ENCODE measurements at regions not wholly inside any gene's neighbourhood (a gene's known extent, or its start where the extent isn't known, plus 50 kb on each side); places are given as distances from the start of the nearest gene placed in this dataset.

DNA sequence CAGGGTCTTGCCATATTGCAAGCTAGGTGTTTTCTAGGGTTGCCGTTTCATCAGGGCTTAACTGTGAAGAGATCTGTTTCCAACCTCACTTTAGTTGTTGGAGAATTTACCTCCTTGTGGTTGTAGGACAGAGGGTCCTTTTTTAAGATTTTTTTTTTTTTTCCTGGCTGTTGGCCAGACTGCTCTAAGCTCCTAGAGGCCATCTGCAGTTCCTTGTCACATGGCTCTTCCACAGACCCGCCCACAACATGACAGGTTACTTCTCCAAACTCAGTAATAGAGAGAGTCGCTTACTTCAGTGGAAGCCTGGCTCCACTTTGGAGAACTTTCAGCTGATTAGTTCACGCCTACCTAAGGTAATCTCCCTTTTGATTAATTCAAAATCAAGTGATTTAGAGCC lies 543.7 kb downstream of the DMRTA1 start:
- intact Hi-C loops (cut with DNase I): no loop called here
- Histone ChIP-seq H3K36me3 (no peaks in the 10 kb centered on the region), H3K27ac (no peak overlapping the region), H3K4me1 (no peaks in the 10 kb centered on the region), H3K9me3 (no peaks in the 10 kb centered on the region), H3K4me3 (no peak overlapping the region), H3K27me3 (no peaks in the 10 kb centered on the region)
- DNase-seq (ENCODE audit: low spot score in 2 of 2): no peak
- TF ChIP-seq, protein P1, sequence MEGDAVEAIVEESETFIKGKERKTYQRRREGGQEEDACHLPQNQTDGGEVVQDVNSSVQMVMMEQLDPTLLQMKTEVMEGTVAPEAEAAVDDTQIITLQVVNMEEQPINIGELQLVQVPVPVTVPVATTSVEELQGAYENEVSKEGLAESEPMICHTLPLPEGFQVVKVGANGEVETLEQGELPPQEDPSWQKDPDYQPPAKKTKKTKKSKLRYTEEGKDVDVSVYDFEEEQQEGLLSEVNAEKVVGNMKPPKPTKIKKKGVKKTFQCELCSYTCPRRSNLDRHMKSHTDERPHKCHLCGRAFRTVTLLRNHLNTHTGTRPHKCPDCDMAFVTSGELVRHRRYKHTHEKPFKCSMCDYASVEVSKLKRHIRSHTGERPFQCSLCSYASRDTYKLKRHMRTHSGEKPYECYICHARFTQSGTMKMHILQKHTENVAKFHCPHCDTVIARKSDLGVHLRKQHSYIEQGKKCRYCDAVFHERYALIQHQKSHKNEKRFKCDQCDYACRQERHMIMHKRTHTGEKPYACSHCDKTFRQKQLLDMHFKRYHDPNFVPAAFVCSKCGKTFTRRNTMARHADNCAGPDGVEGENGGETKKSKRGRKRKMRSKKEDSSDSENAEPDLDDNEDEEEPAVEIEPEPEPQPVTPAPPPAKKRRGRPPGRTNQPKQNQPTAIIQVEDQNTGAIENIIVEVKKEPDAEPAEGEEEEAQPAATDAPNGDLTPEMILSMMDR (IDR thresholded peaks at IDR 0.05): no peak

DNA sequence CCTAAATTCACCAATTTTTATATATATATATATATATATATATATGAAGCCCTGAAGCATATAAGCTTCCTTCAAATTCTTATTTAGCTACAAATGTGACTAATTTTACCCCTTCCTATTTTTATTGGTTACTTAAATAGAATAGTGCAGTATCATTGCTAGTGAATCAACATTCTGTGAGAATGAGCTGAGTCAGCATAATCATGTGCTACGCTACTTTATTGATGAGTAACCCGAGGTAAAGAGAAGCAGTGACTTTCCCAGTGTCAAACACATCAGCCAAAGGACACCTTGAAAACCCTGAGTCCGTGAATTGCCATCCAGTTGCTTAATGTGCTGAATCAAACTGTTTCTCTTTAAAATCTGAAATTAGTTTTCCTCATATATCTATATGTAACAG lies 546.2 kb downstream of the DMRTA1 start:
- TF ChIP-seq, protein P1 (IDR thresholded peaks at IDR 0.05): no peak
- Histone ChIP-seq H3K9me3 (peaks cover 0 to 4% of the 10 kb centered on the region in 2 donors), H3K4me1 (no peaks in the 10 kb centered on the region), H3K27ac (no peak overlapping the region), H3K36me3 (no peaks in the 10 kb centered on the region), H3K4me3 (no peak overlapping the region), H3K27me3 (no peaks in the 10 kb centered on the region)
- intact Hi-C loops (cut with DNase I): no loop called here
- no peak for DNase-seq (ENCODE audit: low spot score in 2 of 2)

DNA sequence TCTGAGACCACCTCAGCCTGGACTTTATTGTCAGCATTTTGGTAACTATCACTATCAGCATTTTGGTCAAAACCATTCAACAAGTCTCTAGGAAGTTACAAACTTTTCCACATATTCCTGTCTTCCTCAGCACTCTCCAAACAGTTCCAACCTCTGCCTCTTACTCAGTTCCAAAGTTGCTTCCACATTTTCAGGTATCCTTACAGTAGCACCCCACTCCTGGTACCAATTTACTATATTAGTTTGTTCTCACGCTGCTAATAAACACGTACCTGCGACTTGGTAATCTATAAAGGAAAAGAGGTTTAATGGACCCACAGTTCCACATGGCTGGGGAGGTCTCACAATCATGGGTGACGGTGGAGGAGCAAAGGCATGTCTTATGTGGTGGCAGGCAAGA lies 551.3 kb downstream of the DMRTA1 start:
- no peaks in the 10 kb centered on the region for H3K4me1 ChIP-seq
- no peak for DNase-seq (ENCODE audit: low spot score in 2 of 2)
- TF ChIP-seq, protein P1 (IDR thresholded peaks at IDR 0.05): no peak

DNA sequence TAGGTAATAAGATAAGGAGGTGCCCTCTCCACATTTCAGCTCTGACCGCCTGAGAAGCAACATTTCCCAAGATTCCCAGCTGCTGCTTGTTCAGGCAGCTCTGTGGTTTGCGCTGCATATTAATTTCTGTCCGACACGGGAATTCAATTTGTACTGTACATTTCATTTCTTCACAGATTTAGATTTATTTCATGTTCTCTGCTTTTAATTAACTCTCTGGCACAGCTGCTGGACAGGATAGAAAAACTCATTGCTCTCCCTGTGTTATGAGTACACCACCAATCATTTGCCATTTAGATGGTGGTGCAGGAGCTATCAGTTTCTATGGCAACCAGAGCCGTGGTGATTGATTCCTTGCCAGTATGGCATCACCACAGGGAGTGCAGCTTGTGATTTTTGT lies 558.5 kb downstream of the DMRTA1 start:
- no peak overlapping the region for H3K4me3 ChIP-seq
- H3K4me1 ChIP-seq: no peaks in the 10 kb centered on the region
- no peak for DNase-seq (ENCODE audit: low spot score in 2 of 2)
- intact Hi-C loops (cut with DNase I): no loop called here
- H3K36me3 ChIP-seq: no peaks in the 10 kb centered on the region
- TF ChIP-seq, protein P1 (IDR thresholded peaks at IDR 0.05): no peak
- H3K27me3 ChIP-seq: no peaks in the 10 kb centered on the region
- H3K27ac ChIP-seq: no peak overlapping the region
- peaks cover 0 to 1% of the 10 kb centered on the region in 2 donors for H3K9me3 ChIP-seq

More for the DNA sequence above, 551.3 kb downstream of the DMRTA1 start:
- no peak overlapping the region for H3K4me3 ChIP-seq
- H3K9me3 ChIP-seq: peaks cover 0 to 4% of the 10 kb centered on the region in 2 donors
- no peaks in the 10 kb centered on the region for H3K36me3 ChIP-seq
- no peaks in the 10 kb centered on the region for H3K27me3 ChIP-seq
- no peak overlapping the region for H3K27ac ChIP-seq
- intact Hi-C loops (cut with DNase I): no loop called here

DNA sequence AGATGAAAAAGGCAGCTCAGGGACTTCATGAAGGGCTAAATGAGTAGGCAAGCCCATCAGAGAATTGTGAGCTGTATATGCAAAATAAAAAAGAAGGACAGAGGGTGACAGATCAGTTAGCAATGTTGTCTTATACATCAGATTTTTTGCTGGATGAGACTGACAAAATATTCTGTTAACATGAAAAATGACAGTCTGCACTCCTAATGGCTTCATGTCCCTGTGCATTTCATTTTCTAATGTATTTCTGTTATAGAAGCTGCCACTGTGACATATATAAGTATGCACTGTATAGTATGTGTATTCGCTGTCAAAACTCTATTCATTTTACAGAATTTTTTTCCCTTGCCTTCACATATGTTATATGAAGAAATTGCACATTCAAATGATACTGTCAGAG lies 559.5 kb downstream of the DMRTA1 start:
- no peaks in the 10 kb centered on the region for H3K36me3 ChIP-seq
- intact Hi-C loops (cut with DNase I): no loop called here
- no peaks in the 10 kb centered on the region for H3K4me1 ChIP-seq
- H3K27ac ChIP-seq: no peak overlapping the region
- TF ChIP-seq, protein P1 (IDR thresholded peaks at IDR 0.05): no peak
- DNase-seq (ENCODE audit: low spot score in 2 of 2): no peak
- H3K9me3 ChIP-seq: peaks cover 0 to 3% of the 10 kb centered on the region in 2 donors
- no peaks in the 10 kb centered on the region for H3K27me3 ChIP-seq
- H3K4me3 ChIP-seq: no peak overlapping the region

DNA sequence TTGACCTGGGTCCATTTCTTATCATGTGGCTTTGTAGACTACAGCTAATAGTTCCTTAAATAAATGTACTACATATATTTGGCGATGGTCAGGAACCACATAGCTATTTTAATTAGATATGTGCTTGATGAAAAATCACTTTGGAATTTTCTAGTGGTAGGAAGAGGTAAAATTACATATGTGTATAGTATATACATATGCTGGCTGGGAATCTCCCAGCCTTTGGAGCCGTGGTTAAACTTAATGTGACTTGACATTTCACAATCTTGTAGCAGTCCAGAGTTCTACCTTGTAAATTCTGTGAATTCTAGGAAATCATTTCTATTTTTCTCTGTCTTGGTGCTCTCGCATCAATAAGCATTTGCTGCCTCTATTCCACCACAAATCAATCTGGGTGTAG lies 565.0 kb downstream of the DMRTA1 start:
- Histone ChIP-seq H3K4me3 (no peak overlapping the region), H3K36me3 (no peaks in the 10 kb centered on the region), H3K4me1 (no peaks in the 10 kb centered on the region), H3K9me3 (peaks cover 0 to 3% of the 10 kb centered on the region in 2 donors), H3K27me3 (no peaks in the 10 kb centered on the region), H3K27ac (no peak overlapping the region)
- DNase-seq (ENCODE audit: low spot score in 2 of 2): no peak
- intact Hi-C loops (cut with DNase I): no loop called here
- TF ChIP-seq, protein P1 (IDR thresholded peaks at IDR 0.05): no peak

Measured in ascending aorta (tissue), 2 donors.